ENCODE measurements at regions not wholly inside any gene's neighbourhood (a gene's known extent, or its start where the extent isn't known, plus 50 kb on each side); places are given as distances from the start of the nearest gene placed in this dataset.

- BruUV-seq (replicated peaks) = no TSS peak
- Histone ChIP-seq H3K27ac (ENCODE audit: low read length) (no peak overlapping the region), H3K4me1 (ENCODE audit: control insufficient read depth, insufficient read depth, low read length) (no peaks in the 10 kb centered on the region), H3K9me3 (ENCODE audit: control insufficient read depth, insufficient read depth, low read depth, low read length) (no peaks in the 10 kb centered on the region), H3K4me3 (ENCODE audit: low read depth in 2 of 2, low read length in 2 of 2) (no peak overlapping the region), H3K27me3 (ENCODE audit: control insufficient read depth, insufficient read depth, low read length) (no peaks in the 10 kb centered on the region), H3K36me3 (ENCODE audit: control insufficient read depth, insufficient read depth, low read length) (no peaks in the 10 kb centered on the region)
- intact Hi-C loops (cut with micrococcal nuclease; ENCODE audit: unreplicated experiment) (no loop called here), in situ Hi-C loops (cut with HindIII; ENCODE audit: low pct_unique_long_range_greater_than_20kb, low sequenced_read_pairs) (no loop called here)
- TF ChIP-seq TCF7L2 (IDR thresholded peaks at IDR 0.05; ENCODE audit: low read depth, low read length) (no peak), REST (IDR thresholded peaks at IDR 0.05; ENCODE audit: insufficient read depth in 1 of 2, low read depth in 2 of 2, low read length in 1 of 2) (no peak), SIN3A (IDR thresholded peaks at IDR 0.05; ENCODE audit: borderline replicate concordance, insufficient read depth, low read depth, low read length) (no peak), CTCF (IDR thresholded peaks at IDR 0.05) (no peak), POLR2AphosphoS5 (IDR thresholded peaks at IDR 0.05; ENCODE audit: low read depth, low read length) (no peak)
- CTCF ChIA-PET = no interaction called here
- DNase-seq (ENCODE audit: low read depth, low spot score) = no peak
- POLR2A ChIA-PET = no interaction called here
- no peak for ATAC-seq
Measured at GRCh38 chr2:59150217-59150849, 909.2 kb upstream of the FANCL start.

- ChIA-PET POLR2A (no interaction called here), CTCF (no interaction called here)
- DNase-seq (ENCODE audit: low read depth, low spot score) = no peak
- intact Hi-C loops (cut with micrococcal nuclease; ENCODE audit: unreplicated experiment) (no loop called here), in situ Hi-C loops (cut with HindIII; ENCODE audit: low pct_unique_long_range_greater_than_20kb, low sequenced_read_pairs) (no loop called here)
- no peak overlapping the region for H3K27ac ChIP-seq (ENCODE audit: low read length)
- no TSS peak for BruUV-seq (replicated peaks)
- H3K4me3 ChIP-seq (ENCODE audit: low read depth in 2 of 2, low read length in 2 of 2) = no peak overlapping the region
- no peaks in the 10 kb centered on the region for H3K36me3 ChIP-seq (ENCODE audit: control insufficient read depth, insufficient read depth, low read length)
- H3K4me1 ChIP-seq (ENCODE audit: control insufficient read depth, insufficient read depth, low read length) = no peaks in the 10 kb centered on the region
- TF ChIP-seq CTCF (IDR thresholded peaks at IDR 0.05) (no peak), POLR2AphosphoS5 (IDR thresholded peaks at IDR 0.05; ENCODE audit: low read depth, low read length) (no peak), REST (IDR thresholded peaks at IDR 0.05; ENCODE audit: insufficient read depth in 1 of 2, low read depth in 2 of 2, low read length in 1 of 2) (no peak), SIN3A (IDR thresholded peaks at IDR 0.05; ENCODE audit: borderline replicate concordance, insufficient read depth, low read depth, low read length) (no peak), TCF7L2 (IDR thresholded peaks at IDR 0.05; ENCODE audit: low read depth, low read length) (no peak)
- H3K9me3 ChIP-seq (ENCODE audit: control insufficient read depth, insufficient read depth, low read depth, low read length) = no peaks in the 10 kb centered on the region
- no peak for ATAC-seq
- H3K27me3 ChIP-seq (ENCODE audit: control insufficient read depth, insufficient read depth, low read length) = no peaks in the 10 kb centered on the region
Measured at GRCh38 chr2:59149271-59149670, 908.1 kb upstream of the FANCL start.
